Stomach (tissue), 4 donors: ENCODE measurements at regions not wholly inside any gene's neighbourhood (a gene's known extent, or its start where the extent isn't known, plus 50 kb on each side); places are given as distances from the start of the nearest gene placed in this dataset.

Experiments used
- CTCF ChIP-seq, 7 experiments: fragments of 450-650 bp in 4 of 7; fragments of 200-600 bp in 3 of 7; sonication (generic) in 3 of 7; IDR thresholded peaks; one replicate each; pipeline ENCODE4 v1.5.1; 2016 to 2019; ENCODE audit warnings: antibody characterized with exemption in 7 of 7, control low read depth in 2 of 7, mild to moderate bottlenecking in 1 of 7
- EP300 ChIP-seq: sonication (generic); formaldehyde crosslinking; IDR thresholded peaks from one replicate; pipeline ENCODE4 v1.6.1; 2017; ENCODE audit warnings: antibody characterized with exemption
- POLR2A ChIP-seq, 4 donors: fragments of 450-650 bp; IDR thresholded peaks; one replicate each; pipeline ENCODE4 v1.6.1; 2016; ENCODE audit warnings: antibody characterized with exemption in 4 of 4, control low read depth in 2 of 4, mild to moderate bottlenecking in 1 of 4, moderate library complexity in 1 of 4
- POLR2AphosphoS5 ChIP-seq, 3 donors: sonication (generic); formaldehyde crosslinking; IDR thresholded peaks; one replicate each; pipeline ENCODE4 v1.6.1; 2016; ENCODE audit warnings: antibody characterized with exemption in 3 of 3

DNA sequence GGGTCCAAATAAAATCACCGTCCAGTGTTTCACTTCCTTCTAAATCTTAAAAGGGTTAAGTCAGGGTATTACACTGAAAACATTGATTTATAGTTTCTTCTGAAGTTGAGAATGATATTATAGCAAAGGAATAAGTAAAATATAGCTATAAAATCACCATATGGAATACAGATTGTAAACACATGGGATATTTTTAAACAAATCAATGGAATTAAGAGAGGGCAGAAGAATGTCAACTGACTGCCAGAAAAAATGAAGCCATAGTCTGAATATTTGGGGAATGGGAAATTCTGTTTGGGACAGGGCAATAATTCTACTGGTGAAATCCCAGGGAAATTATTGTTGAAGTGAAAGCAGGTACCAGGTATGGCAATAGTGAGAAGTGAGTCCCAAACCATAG, 664.6 kb downstream of the NCAM2 start:
- no peak for TF ChIP-seq CTCF (IDR thresholded peaks at IDR 0.05)
- no peak for TF ChIP-seq POLR2AphosphoS5 (IDR thresholded peaks at IDR 0.05)
- TF ChIP-seq POLR2A (IDR thresholded peaks at IDR 0.05): no peak
- no peak for TF ChIP-seq EP300
